ENCODE measurements at regions not wholly inside any gene's neighbourhood (a gene's known extent, or its start where the extent isn't known, plus 50 kb on each side); places are given as distances from the start of the nearest gene placed in this dataset.

DNA sequence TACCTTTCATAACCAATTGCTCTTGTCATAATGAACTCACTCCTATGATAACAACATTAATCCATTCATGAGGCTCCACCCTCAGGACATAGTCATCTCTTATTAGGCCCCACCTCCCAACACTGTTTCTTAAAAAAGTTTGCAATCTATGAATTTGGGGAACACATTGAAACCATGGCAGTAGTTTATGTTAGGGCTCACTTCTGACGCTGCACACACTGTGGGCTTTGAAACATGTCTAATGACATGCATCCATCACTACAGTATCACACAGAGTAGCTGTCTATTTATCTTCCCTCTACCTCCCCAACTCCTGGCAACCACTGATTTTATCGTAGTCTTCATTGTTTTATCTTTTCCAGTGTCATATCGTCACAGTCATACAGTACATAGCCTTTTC is 299.8 kb downstream of the GLRX3 start:
- Histone ChIP-seq H3K4me3 (no peak overlapping the region), H3K9me3 (no peaks in the 10 kb centered on the region), H3K36me3 (no peaks in the 10 kb centered on the region), H3K27ac (no peak overlapping the region), H3K4me1 (no peaks in the 10 kb centered on the region), H3K27me3 (no peaks in the 10 kb centered on the region)
- TF ChIP-seq POLR2A (IDR thresholded peaks at IDR 0.05): no peak
- TF ChIP-seq, protein P1, sequence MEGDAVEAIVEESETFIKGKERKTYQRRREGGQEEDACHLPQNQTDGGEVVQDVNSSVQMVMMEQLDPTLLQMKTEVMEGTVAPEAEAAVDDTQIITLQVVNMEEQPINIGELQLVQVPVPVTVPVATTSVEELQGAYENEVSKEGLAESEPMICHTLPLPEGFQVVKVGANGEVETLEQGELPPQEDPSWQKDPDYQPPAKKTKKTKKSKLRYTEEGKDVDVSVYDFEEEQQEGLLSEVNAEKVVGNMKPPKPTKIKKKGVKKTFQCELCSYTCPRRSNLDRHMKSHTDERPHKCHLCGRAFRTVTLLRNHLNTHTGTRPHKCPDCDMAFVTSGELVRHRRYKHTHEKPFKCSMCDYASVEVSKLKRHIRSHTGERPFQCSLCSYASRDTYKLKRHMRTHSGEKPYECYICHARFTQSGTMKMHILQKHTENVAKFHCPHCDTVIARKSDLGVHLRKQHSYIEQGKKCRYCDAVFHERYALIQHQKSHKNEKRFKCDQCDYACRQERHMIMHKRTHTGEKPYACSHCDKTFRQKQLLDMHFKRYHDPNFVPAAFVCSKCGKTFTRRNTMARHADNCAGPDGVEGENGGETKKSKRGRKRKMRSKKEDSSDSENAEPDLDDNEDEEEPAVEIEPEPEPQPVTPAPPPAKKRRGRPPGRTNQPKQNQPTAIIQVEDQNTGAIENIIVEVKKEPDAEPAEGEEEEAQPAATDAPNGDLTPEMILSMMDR (IDR thresholded peaks at IDR 0.05): no peak
- no peak for DNase-seq

DNA sequence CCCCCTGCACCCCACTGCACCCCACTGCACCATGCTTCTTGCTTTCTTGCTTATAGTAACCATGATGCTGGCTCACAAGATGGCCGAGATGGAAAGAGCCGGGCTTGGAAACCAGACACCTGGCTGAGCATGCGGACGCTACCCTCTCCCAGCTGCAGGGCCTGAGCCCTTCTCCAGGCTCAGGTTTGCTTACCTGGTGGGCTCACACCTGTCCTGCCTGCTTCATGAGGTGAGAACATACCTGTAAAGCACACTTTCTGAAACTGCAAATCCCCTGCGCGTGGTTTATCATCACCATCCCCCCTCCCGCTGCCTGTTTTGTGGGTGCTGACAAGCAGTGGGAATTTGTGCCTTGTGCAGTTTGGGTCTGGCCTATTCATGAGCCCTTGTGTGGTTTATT is 302.7 kb downstream of the GLRX3 start:
- H3K4me1 ChIP-seq: no peaks in the 10 kb centered on the region
- TF ChIP-seq, protein P1 (IDR thresholded peaks at IDR 0.05): no peak
- no peak for TF ChIP-seq POLR2A (IDR thresholded peaks at IDR 0.05)

DNA sequence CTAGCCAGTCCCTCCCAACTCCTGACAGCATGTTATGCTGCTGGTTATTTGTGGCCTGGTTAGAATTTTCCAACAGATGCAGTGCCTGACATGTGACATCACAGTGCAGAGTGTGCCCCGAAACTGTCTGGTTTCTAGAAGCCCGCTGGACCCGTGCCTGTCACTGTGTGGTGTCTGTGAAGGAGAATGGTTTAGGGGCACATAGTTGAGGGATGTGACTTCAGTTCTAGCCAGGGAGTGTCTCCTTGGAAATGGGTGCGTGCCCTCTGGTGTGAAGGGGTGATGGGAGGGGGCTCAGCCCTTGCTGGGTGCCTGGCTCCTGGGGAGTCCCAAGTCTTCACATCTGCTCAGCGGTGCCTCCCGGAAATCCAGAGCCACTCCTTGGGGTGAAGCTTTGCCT is 303.6 kb downstream of the GLRX3 start:
- Histone ChIP-seq H3K9me3 (no peaks in the 10 kb centered on the region), H3K4me1 (no peaks in the 10 kb centered on the region), H3K27ac (no peak overlapping the region), H3K27me3 (no peaks in the 10 kb centered on the region), H3K4me3 (no peak overlapping the region), H3K36me3 (no peaks in the 10 kb centered on the region)
- no peak for DNase-seq
- TF ChIP-seq, protein P1 (IDR thresholded peaks at IDR 0.05): no peak
- no peak for TF ChIP-seq POLR2A (IDR thresholded peaks at IDR 0.05)

More for the DNA sequence above, 302.7 kb downstream of the GLRX3 start:
- Histone ChIP-seq H3K9me3 (no peaks in the 10 kb centered on the region), H3K4me3 (no peak overlapping the region), H3K27me3 (no peaks in the 10 kb centered on the region), H3K27ac (no peak overlapping the region), H3K36me3 (no peaks in the 10 kb centered on the region)
- peak in 1 of 3 donors; percentile 24 for DNase-seq

DNA sequence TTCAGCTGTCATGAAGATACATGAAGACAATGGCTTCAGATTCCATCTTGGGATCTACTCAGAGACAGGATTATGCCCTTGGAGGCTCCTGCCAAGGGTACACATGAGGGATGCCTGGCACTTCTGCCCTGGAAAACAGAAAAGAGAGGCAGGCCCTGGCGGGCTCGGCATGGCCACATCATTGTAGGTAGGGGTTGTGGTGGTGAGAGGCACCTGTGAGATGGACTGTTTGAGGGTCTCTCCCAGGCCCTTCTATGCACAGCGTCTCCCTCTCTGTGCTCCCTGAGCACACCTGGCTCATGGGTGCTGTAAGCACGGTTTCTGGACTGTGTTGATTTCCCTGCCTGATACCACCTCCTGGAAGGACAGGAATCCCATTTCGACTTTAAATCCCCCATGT is 304.3 kb downstream of the GLRX3 start:
- Histone ChIP-seq H3K27me3 (no peaks in the 10 kb centered on the region), H3K9me3 (no peaks in the 10 kb centered on the region), H3K4me3 (no peak overlapping the region), H3K36me3 (no peaks in the 10 kb centered on the region), H3K4me1 (no peaks in the 10 kb centered on the region), H3K27ac (no peak overlapping the region)
- DNase-seq: peak in 1 of 3 donors; percentile 22
- TF ChIP-seq, protein P1 (IDR thresholded peaks at IDR 0.05): no peak
- TF ChIP-seq POLR2A (IDR thresholded peaks at IDR 0.05): no peak

DNA sequence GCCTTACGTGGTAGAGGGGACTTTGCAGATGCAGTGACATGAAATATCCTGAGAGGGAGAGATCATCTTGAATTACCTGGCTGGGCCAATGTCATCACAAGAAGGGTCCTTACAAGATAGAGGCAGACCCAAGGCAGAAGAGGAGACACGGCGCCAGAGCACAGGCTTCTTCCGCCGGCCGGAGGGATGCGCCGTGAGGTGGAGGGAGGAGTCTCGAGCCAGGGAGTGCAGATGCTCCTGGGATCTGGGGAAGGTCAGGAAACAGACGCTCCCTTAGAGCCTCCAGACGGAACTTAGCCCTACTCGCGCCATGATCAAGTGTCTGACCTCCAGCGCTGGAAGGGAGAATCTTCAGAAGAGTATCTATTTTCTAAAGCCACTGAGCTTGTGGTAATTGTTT is 304.8 kb downstream of the GLRX3 start:
- no peaks in the 10 kb centered on the region for H3K36me3 ChIP-seq
- H3K4me1 ChIP-seq: no peaks in the 10 kb centered on the region
- H3K27me3 ChIP-seq: no peaks in the 10 kb centered on the region
- no peak for TF ChIP-seq POLR2A (IDR thresholded peaks at IDR 0.05)
- TF ChIP-seq, protein P1 (IDR thresholded peaks at IDR 0.05): no peak
- H3K9me3 ChIP-seq: no peaks in the 10 kb centered on the region
- DNase-seq: peak in 1 of 3 donors; percentile 15
- H3K4me3 ChIP-seq: no peak overlapping the region
- no peak overlapping the region for H3K27ac ChIP-seq

DNA sequence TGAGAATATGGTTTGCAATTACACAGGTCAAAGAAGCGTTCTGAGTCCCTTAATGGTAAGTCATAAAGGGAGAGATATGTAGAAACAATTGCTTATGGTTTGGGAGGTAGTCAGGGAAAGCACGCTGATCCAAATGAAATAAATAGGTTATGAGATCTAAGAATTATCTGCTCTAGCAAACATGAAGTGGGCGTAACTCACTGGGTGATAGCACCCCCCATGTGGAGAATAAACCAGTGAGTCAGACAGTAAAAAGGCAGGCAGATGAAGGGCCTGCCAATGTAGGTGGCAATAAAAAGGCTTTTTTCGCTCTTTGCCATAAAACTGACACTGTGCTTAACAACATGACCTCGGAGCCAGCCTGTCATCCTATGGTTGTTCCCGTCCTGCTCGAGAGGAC is 306.9 kb downstream of the GLRX3 start:
- Histone ChIP-seq H3K27me3 (no peaks in the 10 kb centered on the region), H3K36me3 (no peaks in the 10 kb centered on the region), H3K27ac (no peak overlapping the region), H3K4me1 (no peaks in the 10 kb centered on the region), H3K9me3 (no peaks in the 10 kb centered on the region), H3K4me3 (no peak overlapping the region)
- TF ChIP-seq POLR2A (IDR thresholded peaks at IDR 0.05): no peak
- TF ChIP-seq, protein P1 (IDR thresholded peaks at IDR 0.05): no peak
- DNase-seq: no peak

Measured in Peyer's patch (tissue), 4 donors.